SK-N-MC (cell line): ENCODE measurements at regions not wholly inside any gene's neighbourhood (a gene's known extent, or its start where the extent isn't known, plus 50 kb on each side); places are given as distances from the start of the nearest gene placed in this dataset.

Source experiments
- EZH2 ChIP-seq: fragments of 200-600 bp; sonication (generic); IDR thresholded peaks from one replicate; pipeline ENCODE4 v1.6.1; 2017; ENCODE audit warnings: antibody characterized with exemption
- FOXP2 ChIP-seq: optimal IDR thresholded peaks from 2 replicates; pipeline ENCODE3; 2011; ENCODE audit warnings: mild to moderate bottlenecking, moderate library complexity; ENCODE audit not compliant: insufficient read depth; ENCODE audit errors: extremely low read length, control extremely low read depth
- POLR2AphosphoS5 ChIP-seq: IDR thresholded peaks from 2 replicates; pipeline ENCODE4 v1.6.1; 2012; ENCODE audit warnings: mild to moderate bottlenecking, low read depth, low read length, borderline replicate concordance

DNA sequence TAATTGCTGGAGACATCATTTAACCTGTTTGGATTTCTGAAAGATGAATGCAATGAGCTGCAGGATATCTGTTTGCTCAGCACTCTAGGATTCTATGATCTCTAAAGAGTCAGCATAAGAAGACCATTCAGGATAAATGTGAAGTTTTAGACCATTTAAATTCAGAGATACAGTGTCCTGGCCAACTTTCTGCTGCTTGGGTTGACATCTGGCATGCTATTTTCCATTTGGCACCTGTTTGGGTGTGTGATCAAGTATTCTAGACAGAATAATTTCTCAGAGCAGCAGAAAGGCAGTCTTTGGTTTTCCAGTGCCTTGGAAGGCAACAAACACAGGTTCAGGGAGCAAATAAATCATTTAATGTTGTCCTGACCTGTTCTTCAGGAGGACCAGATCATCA, 144.8 kb upstream of the NDUFV2 start:
- TF ChIP-seq EZH2: no peak
- no peak for TF ChIP-seq POLR2AphosphoS5
- no peak for TF ChIP-seq FOXP2
